HEK293T (cell line): ENCODE measurements at regions not wholly inside any gene's neighbourhood (a gene's known extent, or its start where the extent isn't known, plus 50 kb on each side); places are given as distances from the start of the nearest gene placed in this dataset.
"Not testable (repeated sequence)": the region's sequence is repeated elsewhere in the genome, so short reads cannot be mapped to it uniquely, and the experiment has no call there.

Experiments
- CTCF ChIA-PET: fragments of 350-600 bp; formaldehyde crosslinking; extraction: SDS; loops from one replicate; lab custom pipeline; 2021; ENCODE audit warnings: antibody characterized with exemption, inconsistent platforms; lab: Yijun Ruan, JAX
- POLR2A ChIA-PET: fragments of 350-600 bp; formaldehyde crosslinking; extraction: SDS; loops from one replicate; lab custom pipeline; 2020; ENCODE audit warnings: antibody characterized with exemption, inconsistent platforms; lab: Yijun Ruan, JAX
- DNase-seq: peaks from one replicate; pipeline ENCODE4 v3.0.0; 2012; ENCODE audit warnings: mixed read lengths; ENCODE audit errors: extremely low spot score
- ARNT ChIP-seq: fragments of 450-650 bp; IDR thresholded peaks from 2 replicates; pipeline ENCODE4 v1.6.1; 2017; ENCODE audit warnings: mild to moderate bottlenecking
- BHLHE40 ChIP-seq: fragments of 450-650 bp; IDR thresholded peaks from 2 replicates; pipeline ENCODE4 v1.6.1; 2016; ENCODE audit warnings: mild to moderate bottlenecking, moderate library complexity, borderline replicate concordance
- CTBP1 ChIP-seq: fragments of 450-650 bp; IDR thresholded peaks from 2 replicates; pipeline ENCODE4 v1.6.1; 2016; ENCODE audit warnings: borderline replicate concordance
- ELF4 ChIP-seq: fragments of 450-650 bp; IDR thresholded peaks from 2 replicates; pipeline ENCODE4 v1.6.1; 2017; ENCODE audit warnings: antibody characterized with exemption
- FOXA1 ChIP-seq: fragments of 450-650 bp; IDR thresholded peaks from 2 replicates; pipeline ENCODE4 v1.6.1; 2016; ENCODE audit warnings: mild to moderate bottlenecking
- FOXK2 ChIP-seq: fragments of 450-650 bp; IDR thresholded peaks from 2 replicates; pipeline ENCODE4 v1.6.1; 2016; ENCODE audit warnings: mild to moderate bottlenecking
- FOXM1 ChIP-seq: fragments of 450-650 bp; IDR thresholded peaks from 2 replicates; pipeline ENCODE4 v1.6.1; 2017; ENCODE audit warnings: mild to moderate bottlenecking, borderline replicate concordance
- HDGF ChIP-seq: fragments of 450-650 bp; IDR thresholded peaks from 2 replicates; pipeline ENCODE4 v1.6.1; 2017; ENCODE audit warnings: antibody characterized with exemption, borderline replicate concordance
- L3MBTL2 ChIP-seq: fragments of 450-650 bp; conservative IDR thresholded peaks from 2 replicates; pipeline ENCODE4 v1.6.1; 2016; ENCODE audit warnings: mild to moderate bottlenecking
- LEF1 ChIP-seq: fragments of 450-650 bp; IDR thresholded peaks from 2 replicates; pipeline ENCODE4 v1.6.1; 2017; ENCODE audit warnings: mild to moderate bottlenecking, borderline replicate concordance
- NFRKB ChIP-seq: fragments of 450-650 bp; IDR thresholded peaks from 2 replicates; pipeline ENCODE4 v1.6.1; 2016; ENCODE audit warnings: mild to moderate bottlenecking, moderate library complexity
- PKNOX1 ChIP-seq: fragments of 450-650 bp; IDR thresholded peaks from 2 replicates; pipeline ENCODE4 v1.6.1; 2016
- SP1 ChIP-seq: fragments of 450-650 bp; IDR thresholded peaks from 2 replicates; pipeline ENCODE4 v1.6.1; 2017
- SUZ12 ChIP-seq: fragments of 450-650 bp; IDR thresholded peaks from 2 replicates; pipeline ENCODE4 v1.6.1; 2016; ENCODE audit warnings: mild to moderate bottlenecking
- TARDBP ChIP-seq: fragments of 450-650 bp; IDR thresholded peaks from 2 replicates; pipeline ENCODE4 v1.6.1; 2016
- ZNF384 ChIP-seq: fragments of 450-650 bp; IDR thresholded peaks from 2 replicates; pipeline ENCODE4 v1.6.1; 2016

GRCh38 chr15:38994310-38994709 lies 429.7 kb upstream of the RASGRP1 start:
- no peak for DNase-seq
- POLR2A ChIA-PET: no interaction called here
- TF ChIP-seq HDGF: no peak
- TF ChIP-seq BHLHE40: no peak
- no peak for TF ChIP-seq CTBP1
- no peak for TF ChIP-seq PKNOX1
- TF ChIP-seq LEF1: no peak
- no peak for TF ChIP-seq TARDBP
- no peak for TF ChIP-seq ZNF384
- TF ChIP-seq NFRKB: no peak
- no peak for TF ChIP-seq SUZ12
- no peak for TF ChIP-seq FOXA1
- TF ChIP-seq FOXM1: no peak
- TF ChIP-seq FOXK2: no peak
- no peak for TF ChIP-seq ARNT
- no peak for TF ChIP-seq SP1
- TF ChIP-seq L3MBTL2: no peak
- no peak for TF ChIP-seq ELF4
- CTCF ChIA-PET: no interaction called here

- CTCF ChIA-PET: no interaction called here
- POLR2A ChIA-PET: no interaction called here
- no peak for DNase-seq
- TF ChIP-seq FOXK2 (no peak), L3MBTL2 (no peak), LEF1 (no peak), BHLHE40 (no peak), HDGF (no peak), ARNT (no peak), ELF4 (no peak), TARDBP (no peak), PKNOX1 (no peak), FOXA1 (no peak), FOXM1 (no peak), NFRKB (no peak), SUZ12 (no peak), SP1 (no peak), CTBP1 (no peak), ZNF384 (no peak)
These were observed 431.6 kb upstream of the RASGRP1 start for GRCh38 chr15:38996111-38996631.

DNA sequence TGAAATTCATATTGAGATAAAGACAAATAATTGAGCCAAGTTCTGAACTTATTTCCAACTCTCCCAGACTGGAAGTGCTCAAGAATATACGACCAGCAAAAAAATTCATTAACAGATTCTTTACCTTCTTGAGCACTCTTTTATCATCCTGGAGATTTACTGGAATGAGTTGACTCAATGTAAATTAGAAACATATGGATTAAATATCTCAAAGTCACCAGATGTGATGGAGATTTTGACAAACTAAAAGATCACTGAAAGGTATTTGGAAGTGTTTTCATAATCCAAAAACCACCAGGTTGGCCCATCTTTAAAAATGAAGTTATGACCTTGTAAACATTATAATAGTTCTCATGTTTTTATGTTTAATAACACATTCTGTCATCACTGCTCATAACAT lies 433.2 kb upstream of the RASGRP1 start:
- no peak for TF ChIP-seq L3MBTL2
- no peak for TF ChIP-seq TARDBP
- TF ChIP-seq NFRKB: no peak
- TF ChIP-seq FOXK2: no peak
- TF ChIP-seq ZNF384: no peak
- no peak for TF ChIP-seq CTBP1
- TF ChIP-seq LEF1: no peak
- TF ChIP-seq HDGF: no peak
- no peak for TF ChIP-seq SP1
- no peak for TF ChIP-seq PKNOX1
- TF ChIP-seq FOXM1: no peak
- no peak for TF ChIP-seq BHLHE40
- TF ChIP-seq SUZ12: no peak
- CTCF ChIA-PET: no interaction called here
- POLR2A ChIA-PET: no interaction called here
- no peak for DNase-seq

GRCh38 chr15:39000008-39000734 lies 435.6 kb upstream of the RASGRP1 start:
- no peak for TF ChIP-seq TARDBP
- no peak for TF ChIP-seq ZNF384
- TF ChIP-seq ELF4: no peak
- TF ChIP-seq FOXK2: no peak
- TF ChIP-seq L3MBTL2: no peak
- no peak for TF ChIP-seq BHLHE40
- no peak for TF ChIP-seq ARNT
- TF ChIP-seq SP1: no peak
- no peak for TF ChIP-seq FOXM1
- TF ChIP-seq NFRKB: no peak
- no peak for TF ChIP-seq PKNOX1
- no peak for TF ChIP-seq SUZ12
- DNase-seq: no peak
- ChIA-PET POLR2A (no interaction called here), CTCF (no interaction called here)

DNA sequence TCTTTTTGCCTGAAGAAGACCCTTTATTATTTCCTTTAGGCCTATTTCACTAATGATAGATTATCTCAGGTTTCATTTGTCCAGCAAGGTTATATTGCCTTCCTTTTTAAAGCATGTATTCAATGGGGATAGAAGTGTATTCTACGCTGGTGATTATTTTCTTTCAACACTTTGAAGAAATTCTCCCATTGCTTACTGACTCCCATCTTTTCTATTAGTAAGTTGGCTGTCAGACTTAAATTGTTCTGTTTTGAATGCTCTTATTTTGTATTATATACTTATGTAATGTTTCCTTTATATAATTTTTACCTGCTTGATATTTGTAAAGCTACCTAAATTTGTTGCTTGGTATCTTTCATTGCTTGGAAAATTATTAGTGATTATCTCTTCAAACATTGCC lies 445.1 kb upstream of the RASGRP1 start:
- ChIA-PET POLR2A (no interaction called here), CTCF (no interaction called here)
- no peak for TF ChIP-seq BHLHE40
- no peak for TF ChIP-seq HDGF
- TF ChIP-seq FOXK2: no peak
- no peak for TF ChIP-seq L3MBTL2
- TF ChIP-seq SUZ12: no peak
- no peak for TF ChIP-seq LEF1
- TF ChIP-seq FOXA1: no peak
- no peak for TF ChIP-seq ARNT
- no peak for TF ChIP-seq NFRKB
- no peak for TF ChIP-seq SP1
- TF ChIP-seq ZNF384: no peak
- no peak for TF ChIP-seq ELF4
- DNase-seq: no peak

DNA sequence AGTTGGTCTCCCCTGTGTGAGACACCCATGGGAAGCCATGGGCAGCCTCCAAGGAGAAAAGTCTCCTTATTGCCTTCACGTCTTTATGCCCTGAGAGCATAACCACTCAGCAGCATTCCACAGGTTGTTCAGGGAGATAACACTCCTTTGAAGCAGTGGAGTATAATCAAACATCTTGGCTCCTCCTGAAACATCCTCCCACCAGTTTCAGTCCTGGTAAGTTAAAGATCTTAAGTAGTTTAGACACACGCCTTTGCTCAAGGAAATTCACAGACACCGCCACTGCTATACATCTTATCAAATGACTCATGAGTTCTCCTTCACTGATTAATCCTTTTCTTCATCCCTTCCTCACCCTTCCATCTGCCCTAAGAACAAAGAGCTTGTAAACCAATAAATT lies 446.5 kb upstream of the RASGRP1 start:
- POLR2A ChIA-PET, DNase-seq, CTCF ChIA-PET: not testable (repeated sequence)
